HG02870 (cell line): ENCODE measurements at regions not wholly inside any gene's neighbourhood (a gene's known extent, or its start where the extent isn't known, plus 50 kb on each side); places are given as distances from the start of the nearest gene placed in this dataset.
"Not testable (repeated sequence)": the region's sequence is repeated elsewhere in the genome, so short reads cannot be mapped to it uniquely, and the experiment has no call there.

Source experiments
- ATAC-seq: cut with Tn5 transposase; IDR thresholded peaks from one replicate; pipeline ENCODE4 v1.9.1; 2021; ENCODE audit warnings: mild to moderate bottlenecking, moderate library complexity; ENCODE audit not compliant: unreplicated experiment

DNA sequence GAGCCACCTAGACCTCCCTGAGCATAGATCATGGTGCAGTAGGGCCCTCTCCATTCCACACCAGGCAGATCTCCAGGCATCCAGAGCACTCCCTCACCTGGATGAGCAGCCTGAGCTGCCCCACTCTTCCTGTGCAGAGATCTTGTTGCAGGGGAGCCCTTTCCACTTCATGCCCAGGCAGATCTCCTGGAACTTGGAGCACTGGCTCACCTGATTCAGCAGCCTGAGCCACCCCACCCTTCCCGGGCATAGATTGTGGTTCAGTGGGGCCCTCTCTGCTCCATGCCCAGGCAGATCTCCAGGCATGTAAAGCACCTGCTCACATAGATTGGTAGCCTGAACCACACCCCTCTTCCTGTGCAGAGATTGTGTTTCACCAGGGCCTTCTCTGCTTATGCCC lies 78.0 kb downstream of the SEC16B start:
- ATAC-seq = no peak

DNA sequence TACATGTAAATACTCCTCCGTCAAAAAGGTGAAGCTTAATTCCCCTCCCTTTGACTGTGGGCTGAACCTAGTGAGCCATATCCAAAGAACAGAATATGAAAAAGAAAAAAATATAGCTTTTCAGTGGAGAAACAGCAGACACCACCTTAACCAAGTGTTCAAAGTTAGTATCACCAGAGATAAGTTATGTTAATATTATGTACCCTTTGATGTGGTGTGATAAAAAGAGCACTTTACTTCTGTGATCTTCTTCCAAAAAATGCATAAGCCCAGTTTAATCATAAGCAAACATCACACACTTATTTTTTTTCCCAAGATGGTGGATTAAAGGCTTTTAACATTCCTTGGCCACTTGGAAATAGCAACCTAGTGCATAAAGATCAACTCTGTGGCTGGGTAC lies 79.4 kb downstream of the SEC16B start:
- no peak for ATAC-seq

GRCh38 chr1:177884479-177885021 lies 85.3 kb downstream of the SEC16B start:
- no peak for ATAC-seq

DNA sequence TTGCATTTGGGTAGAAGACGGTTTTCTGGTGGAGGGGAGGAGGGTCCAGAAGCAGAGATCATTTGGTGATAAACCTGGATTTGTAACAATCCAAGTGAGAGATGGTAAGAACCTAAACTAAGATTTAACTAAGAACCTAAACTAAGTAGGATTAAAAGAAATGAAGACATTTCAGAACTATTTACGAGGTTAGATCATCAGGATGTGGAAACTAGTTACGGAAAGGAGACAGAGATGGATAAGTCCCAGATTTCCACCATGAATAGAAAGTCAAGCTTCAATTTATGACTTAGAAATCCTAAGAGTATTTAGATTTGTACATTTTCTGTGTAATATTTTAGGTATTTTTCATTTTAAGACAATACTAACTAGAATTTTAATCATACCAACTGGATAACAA lies 86.3 kb downstream of the SEC16B start:
- no peak for ATAC-seq

DNA sequence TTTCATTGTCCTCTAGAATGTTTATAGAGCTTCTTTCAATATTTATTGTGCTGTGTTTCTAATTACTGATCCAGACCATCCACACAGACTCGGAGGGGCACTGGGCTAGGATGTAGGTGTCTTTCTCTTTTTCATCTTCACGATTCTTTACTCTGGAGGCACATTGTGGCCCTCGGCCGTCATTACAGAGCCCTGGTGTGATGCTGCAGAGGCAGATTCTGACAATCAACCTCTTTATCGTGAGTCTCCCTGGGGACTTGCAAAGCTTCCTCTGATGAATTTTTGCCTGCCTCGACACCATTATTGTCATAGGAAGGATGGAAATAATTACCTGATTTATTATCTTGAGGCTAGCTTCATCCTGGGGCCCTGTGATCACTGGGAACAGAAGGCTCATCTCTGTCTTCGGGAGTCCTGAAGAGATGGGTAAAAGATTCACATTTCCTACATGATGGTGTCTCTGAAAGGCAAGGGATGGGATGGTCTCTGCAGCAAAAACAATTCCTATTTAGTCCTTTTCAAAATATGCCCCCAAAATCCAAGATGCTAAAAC lies 89.4 kb downstream of the SEC16B start:
- no peak for ATAC-seq

- ATAC-seq = no peak
These were observed 92.8 kb downstream of the SEC16B start for GRCh38 chr1:177877086-177877485.

DNA sequence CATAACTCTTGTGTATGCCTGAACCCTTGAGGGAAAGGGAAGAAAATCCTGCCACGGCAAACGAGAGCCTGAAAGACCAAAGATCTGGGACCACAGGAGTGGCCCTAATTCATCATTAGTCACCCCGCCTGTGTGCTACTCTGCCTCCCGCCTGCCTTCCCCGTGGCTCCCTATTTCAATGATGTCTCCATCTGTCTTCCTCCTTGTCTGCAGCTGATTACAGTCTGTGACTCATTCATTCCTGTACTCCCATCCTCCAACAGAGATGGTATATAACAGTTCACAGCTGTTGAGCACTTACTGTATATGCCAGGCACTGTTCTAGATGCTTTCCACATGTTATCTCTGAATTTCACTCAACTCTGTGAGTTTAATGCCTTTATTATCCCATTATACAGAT lies 96.6 kb downstream of the SEC16B start:
- no peak for ATAC-seq

DNA sequence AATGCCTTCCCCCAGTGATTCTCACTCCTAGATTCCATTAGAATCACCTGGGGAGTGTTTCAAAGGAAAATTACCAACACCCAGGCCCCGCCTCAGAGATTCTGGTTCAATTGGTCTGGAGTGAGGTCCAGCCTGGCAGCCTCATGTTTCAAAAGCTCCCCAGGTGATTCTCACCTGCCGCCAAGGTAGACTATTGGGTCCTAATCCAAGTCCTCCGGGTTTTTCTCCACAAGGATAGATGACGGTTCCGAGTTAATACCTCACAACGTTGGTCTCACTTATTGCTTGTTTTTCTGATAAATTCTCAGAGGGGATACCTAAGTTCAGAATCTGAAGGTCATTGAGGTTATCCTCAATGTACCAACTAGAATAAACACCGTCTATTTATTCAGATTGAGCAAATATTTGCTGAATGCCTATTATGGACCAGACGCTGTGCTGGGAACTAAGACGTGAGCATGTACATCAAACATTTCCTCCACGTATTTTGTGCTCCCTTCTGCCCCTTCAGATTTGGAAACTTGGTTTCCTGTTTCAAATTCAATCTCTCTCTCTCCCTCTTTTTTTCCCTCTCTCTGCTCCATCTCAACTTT lies 97.5 kb downstream of the SEC16B start:
- ATAC-seq = no peak

DNA sequence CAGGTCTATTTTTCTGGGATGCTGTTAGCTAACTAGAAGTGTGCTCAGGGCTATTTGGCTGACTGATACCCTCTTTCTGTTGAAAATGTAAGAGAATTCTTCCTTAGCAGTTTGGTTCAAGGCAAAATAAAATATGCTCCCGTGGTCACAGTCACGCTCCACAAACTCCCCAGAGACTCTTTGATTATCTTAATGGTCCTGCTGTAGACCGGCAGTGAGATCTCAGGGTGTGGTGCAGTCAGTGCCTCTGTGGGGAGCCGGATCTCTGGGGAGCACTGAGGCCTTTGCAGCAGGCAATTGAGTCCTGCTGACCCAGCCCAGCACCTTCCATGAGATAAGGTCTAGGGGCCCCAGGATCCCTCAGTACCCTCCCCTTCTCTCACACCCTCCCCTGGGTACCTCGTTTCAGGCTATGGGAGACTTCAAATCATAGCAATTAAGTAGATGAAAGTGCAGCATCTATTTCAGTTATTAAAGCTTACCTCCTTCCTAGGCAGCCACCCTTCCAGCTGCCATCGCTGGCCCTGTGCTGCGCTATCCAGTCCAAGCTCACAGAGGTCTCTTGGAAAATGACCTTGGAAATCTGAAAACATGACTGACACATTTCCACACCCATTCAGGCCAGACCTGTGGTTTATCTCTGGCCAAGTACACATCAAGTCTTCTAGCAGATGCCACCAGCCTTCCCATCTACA lies 98.1 kb downstream of the SEC16B start:
- ATAC-seq = no peak

GRCh38 chr1:177869586-177869985 lies 100.3 kb downstream of the SEC16B start:
- ATAC-seq = no peak

DNA sequence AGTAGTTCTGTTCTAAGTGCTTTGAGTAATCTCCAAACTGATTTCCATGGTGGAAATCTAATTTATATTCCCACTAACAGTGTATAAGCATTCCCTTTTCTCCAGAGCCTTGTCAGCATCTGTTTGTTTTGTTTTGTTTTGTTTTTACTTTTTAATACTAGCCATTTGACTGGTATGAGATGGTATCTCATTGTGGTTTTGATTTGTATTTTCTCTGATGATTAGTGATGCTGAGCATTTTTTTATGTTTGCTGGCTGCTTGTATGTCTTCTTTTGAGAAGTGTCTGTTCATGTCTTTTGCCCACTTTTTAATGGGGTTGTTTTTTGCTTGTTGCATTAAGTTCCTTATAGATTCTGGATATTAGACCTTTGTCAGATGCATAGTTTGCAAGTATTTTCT lies 100.8 kb downstream of the SEC16B start:
- not testable (repeated sequence) for ATAC-seq

GRCh38 chr1:177865807-177866206 lies 104.1 kb downstream of the SEC16B start:
- no peak for ATAC-seq

GRCh38 chr1:177864538-177865305 lies 105.1 kb downstream of the SEC16B start:
- no peak for ATAC-seq

GRCh38 chr1:177863796-177864195 lies 106.1 kb downstream of the SEC16B start:
- ATAC-seq = no peak

GRCh38 chr1:177862916-177863315 lies 106.9 kb downstream of the SEC16B start:
- no peak for ATAC-seq

GRCh38 chr1:177859572-177859971 lies 110.3 kb downstream of the SEC16B start:
- no peak for ATAC-seq

- ATAC-seq = no peak
These were observed 111.5 kb downstream of the SEC16B start for GRCh38 chr1:177858332-177858821.

DNA sequence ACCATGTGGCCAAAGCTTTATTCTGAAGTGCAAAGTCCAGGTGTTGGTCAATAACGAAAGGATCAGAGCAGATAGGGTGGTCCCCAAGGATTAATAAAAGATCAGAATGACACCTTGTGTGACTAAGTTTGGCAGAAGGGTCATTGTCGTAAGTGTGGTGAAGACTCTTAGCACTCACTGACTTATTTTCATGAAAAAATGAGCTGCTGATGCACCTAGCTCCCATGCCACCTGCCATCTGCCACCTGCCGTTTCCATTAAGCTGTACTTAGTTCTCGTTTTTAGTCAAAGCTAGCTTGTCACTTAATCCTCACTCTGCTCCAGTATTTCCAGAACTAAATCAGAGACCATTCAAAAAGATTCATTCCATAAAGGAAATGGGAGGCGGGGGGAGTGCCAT lies 112.6 kb downstream of the SEC16B start:
- ATAC-seq = no peak

DNA sequence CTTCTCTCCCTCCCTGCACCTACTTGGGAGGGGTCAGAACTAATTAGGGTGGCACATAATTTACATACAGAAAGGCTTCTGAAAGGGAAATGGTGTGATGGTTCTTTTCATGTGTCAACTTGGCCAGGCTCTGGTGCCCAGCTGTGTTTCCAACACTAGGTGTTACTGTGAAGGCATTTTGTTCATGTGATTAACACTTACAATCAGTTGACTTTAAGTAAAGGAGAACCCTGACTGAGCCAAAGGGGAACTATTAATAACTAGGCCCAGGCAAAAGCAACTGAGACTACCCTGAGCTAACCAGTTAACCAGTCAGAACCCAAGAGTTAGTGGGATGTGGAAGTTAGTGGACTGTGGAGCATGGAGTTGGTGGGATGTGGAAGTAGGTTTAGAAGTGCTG lies 114.9 kb downstream of the SEC16B start:
- ATAC-seq = no peak

DNA sequence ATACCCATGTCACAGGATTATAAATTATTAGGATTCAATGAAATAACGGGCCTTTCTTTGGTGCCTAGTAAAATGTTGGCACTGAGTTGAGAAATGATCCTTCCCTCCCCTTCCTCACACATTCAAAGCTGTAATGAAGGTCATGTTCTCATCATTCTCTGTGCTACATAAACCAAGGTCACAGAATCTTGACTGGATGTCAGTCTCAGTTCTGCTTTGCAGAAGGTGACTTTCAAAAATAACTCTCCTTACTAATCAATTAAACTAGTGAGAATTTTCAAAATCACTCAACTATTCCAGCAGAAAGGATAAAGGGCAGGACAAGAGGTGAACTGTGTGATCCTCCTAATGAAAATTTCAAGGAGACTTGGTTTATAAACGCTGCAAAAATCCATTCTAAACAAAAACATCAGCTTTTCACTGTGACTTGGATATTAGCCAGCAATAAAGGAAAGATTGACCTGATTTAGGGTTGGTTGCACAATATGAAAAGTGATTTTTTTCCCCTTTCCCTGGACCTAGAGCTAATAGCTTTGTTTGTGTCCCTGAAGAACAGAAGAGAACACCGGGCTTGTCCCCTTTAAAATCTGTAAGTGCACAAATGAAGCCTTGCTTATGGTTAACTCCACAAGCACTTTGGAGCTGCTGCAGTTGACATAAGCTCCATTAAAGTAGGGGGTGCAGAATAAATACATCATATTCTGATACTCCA lies 120.1 kb downstream of the SEC16B start:
- no peak for ATAC-seq

- no peak for ATAC-seq
These were observed 120.7 kb downstream of the SEC16B start for GRCh38 chr1:177849130-177849529.
